Peyer's patch (tissue), 4 donors: ENCODE measurements at regions not wholly inside any gene's neighbourhood (a gene's known extent, or its start where the extent isn't known, plus 50 kb on each side); places are given as distances from the start of the nearest gene placed in this dataset.

ENCODE experiments used
- POLR2A ChIP-seq, 2 donors: fragments of 450-650 bp; IDR thresholded peaks; one replicate each; pipeline ENCODE4 v1.5.1; 2017; ENCODE audit warnings: antibody characterized with exemption in 2 of 2, mild to moderate bottlenecking in 2 of 2, moderate library complexity in 2 of 2
- TF ChIP-seq, protein P1 (sequence below), 6 experiments: fragments of 450-650 bp in 4 of 6; fragments of 200-600 bp in 2 of 6; sonication (generic) in 1 of 6; IDR thresholded peaks; one replicate each; pipeline ENCODE4 v1.5.1; 2017 to 2019; ENCODE audit warnings: antibody characterized with exemption in 6 of 6, mild to moderate bottlenecking in 3 of 6, moderate library complexity in 1 of 6

DNA sequence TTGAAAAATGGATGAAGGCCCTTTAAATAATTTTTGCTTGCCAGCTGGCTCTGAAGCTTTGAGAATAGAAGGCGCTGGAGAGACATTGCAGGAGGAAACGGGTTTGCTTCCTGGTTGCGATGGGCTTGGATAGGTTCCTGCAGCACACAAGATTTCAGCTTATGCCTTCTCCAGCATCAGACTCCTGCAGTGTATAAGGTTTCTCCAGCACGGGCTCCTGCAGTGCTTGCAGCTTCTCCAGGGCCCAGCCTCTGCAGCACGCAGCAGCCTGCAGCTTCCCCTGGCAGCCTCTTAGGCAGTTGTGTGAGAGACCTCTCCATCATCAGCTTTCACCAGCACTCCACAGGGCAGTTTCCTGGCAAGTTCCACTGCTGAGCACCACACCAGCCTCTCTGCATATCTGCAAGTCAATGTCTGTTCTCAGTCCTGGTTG, 78.7 kb upstream of the ZDHHC17 start:
- TF ChIP-seq, protein P1, sequence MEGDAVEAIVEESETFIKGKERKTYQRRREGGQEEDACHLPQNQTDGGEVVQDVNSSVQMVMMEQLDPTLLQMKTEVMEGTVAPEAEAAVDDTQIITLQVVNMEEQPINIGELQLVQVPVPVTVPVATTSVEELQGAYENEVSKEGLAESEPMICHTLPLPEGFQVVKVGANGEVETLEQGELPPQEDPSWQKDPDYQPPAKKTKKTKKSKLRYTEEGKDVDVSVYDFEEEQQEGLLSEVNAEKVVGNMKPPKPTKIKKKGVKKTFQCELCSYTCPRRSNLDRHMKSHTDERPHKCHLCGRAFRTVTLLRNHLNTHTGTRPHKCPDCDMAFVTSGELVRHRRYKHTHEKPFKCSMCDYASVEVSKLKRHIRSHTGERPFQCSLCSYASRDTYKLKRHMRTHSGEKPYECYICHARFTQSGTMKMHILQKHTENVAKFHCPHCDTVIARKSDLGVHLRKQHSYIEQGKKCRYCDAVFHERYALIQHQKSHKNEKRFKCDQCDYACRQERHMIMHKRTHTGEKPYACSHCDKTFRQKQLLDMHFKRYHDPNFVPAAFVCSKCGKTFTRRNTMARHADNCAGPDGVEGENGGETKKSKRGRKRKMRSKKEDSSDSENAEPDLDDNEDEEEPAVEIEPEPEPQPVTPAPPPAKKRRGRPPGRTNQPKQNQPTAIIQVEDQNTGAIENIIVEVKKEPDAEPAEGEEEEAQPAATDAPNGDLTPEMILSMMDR (IDR thresholded peaks at IDR 0.05) = no peak
- no peak for TF ChIP-seq POLR2A (IDR thresholded peaks at IDR 0.05)
